ENCODE measurements at regions not wholly inside any gene's neighbourhood (a gene's known extent, or its start where the extent isn't known, plus 50 kb on each side); places are given as distances from the start of the nearest gene placed in this dataset.

DNA sequence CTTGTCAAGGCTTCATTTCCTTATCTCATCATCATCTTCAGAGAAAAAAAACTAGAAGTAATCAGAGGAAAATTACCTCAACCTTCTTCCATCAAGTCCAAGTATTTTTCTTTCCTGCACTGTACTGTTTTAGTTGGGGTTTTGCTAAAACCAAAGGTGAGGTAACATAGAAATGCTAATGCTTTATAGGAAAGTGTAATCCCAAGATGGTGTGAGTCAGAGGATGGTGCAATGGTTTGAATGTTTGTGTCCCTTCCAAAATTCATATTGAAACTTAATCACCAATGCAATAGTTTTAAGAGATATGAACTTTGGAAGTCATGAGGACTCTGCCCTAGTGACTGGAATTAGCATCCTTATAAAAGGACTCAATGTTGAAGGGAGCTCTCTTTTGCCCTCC is 79.5 kb downstream of the KBTBD8 start:
- Histone ChIP-seq H3K9me2 (replicated peaks; ENCODE audit: low read length) (no peaks in the 10 kb centered on the region), H4K20me1 (ENCODE audit: low read length) (no peaks in the 10 kb centered on the region), H3K4me2 (ENCODE audit: low read length) (no peak overlapping the region), H3K4me1 (ENCODE audit: insufficient read depth, low read length) (no peaks in the 10 kb centered on the region), H2AFZ (ENCODE audit: low read length) (no peak overlapping the region), H3F3A (ENCODE audit: low read length, unreplicated experiment) (no peaks in the 10 kb centered on the region), H3K79me2 (ENCODE audit: low read length) (no peaks in the 10 kb centered on the region), H3K27me3 (ENCODE audit: low read length) (no peaks in the 10 kb centered on the region), H3K9me3 (ENCODE audit: low read length) (no peaks in the 10 kb centered on the region), H3K4me3 (ENCODE audit: low read length) (no peak overlapping the region), H3K27ac (ENCODE audit: low read length) (no peak overlapping the region), H3K9ac (ENCODE audit: low read length) (no peak overlapping the region), H3K36me3 (ENCODE audit: low read depth, low read length) (no peaks in the 10 kb centered on the region)
- ChIA-PET CTCF (no interaction called here), POLR2A (ENCODE audit: unreplicated experiment) (no interaction called here)
- intact Hi-C loops (cut with micrococcal nuclease), result no loop called here
- no peak for ATAC-seq
- DNase-seq, result no peak
- TF ChIP-seq, protein P1, sequence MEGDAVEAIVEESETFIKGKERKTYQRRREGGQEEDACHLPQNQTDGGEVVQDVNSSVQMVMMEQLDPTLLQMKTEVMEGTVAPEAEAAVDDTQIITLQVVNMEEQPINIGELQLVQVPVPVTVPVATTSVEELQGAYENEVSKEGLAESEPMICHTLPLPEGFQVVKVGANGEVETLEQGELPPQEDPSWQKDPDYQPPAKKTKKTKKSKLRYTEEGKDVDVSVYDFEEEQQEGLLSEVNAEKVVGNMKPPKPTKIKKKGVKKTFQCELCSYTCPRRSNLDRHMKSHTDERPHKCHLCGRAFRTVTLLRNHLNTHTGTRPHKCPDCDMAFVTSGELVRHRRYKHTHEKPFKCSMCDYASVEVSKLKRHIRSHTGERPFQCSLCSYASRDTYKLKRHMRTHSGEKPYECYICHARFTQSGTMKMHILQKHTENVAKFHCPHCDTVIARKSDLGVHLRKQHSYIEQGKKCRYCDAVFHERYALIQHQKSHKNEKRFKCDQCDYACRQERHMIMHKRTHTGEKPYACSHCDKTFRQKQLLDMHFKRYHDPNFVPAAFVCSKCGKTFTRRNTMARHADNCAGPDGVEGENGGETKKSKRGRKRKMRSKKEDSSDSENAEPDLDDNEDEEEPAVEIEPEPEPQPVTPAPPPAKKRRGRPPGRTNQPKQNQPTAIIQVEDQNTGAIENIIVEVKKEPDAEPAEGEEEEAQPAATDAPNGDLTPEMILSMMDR (conservative IDR thresholded peaks at IDR 0.05; ENCODE audit: low read depth, low read length), result no peak
- TF ChIP-seq EZH2phosphoT487 (IDR thresholded peaks at IDR 0.05; ENCODE audit: borderline replicate concordance, low read length) (no peak), EZH2 (IDR thresholded peaks at IDR 0.05; ENCODE audit: low read length, unreplicated experiment) (no peak)
- no TSS peak for BruUV-seq (replicated peaks)

DNA sequence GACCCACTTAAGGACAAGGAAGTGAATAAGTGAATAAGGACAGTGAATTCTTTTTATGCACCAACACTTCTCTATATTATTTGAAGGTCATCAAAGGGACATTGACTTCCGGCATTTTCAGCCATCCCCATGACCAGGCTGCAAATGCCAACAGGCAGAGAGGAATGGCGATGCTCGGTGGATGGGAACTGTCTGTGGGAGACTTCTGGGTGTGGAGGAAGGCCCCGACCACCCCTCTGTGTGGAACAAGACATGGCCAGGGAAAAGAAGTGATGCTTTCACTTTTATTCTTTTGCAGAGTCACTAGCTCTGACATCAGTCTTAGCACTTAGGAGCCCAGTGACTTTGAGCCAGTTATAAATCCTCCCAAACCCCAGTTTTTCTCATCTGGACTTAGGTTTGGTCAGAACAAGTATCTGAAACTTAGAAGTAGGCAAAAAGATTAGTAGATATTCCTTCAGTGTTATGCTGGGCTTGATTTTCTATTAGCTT is 84.5 kb downstream of the KBTBD8 start:
- no peaks in the 10 kb centered on the region for H3K4me1 ChIP-seq (ENCODE audit: insufficient read depth, low read length)
- no peak overlapping the region for H3K4me3 ChIP-seq (ENCODE audit: low read length)
- no peak for TF ChIP-seq EZH2phosphoT487 (IDR thresholded peaks at IDR 0.05; ENCODE audit: borderline replicate concordance, low read length)
- TF ChIP-seq, protein P1 (conservative IDR thresholded peaks at IDR 0.05; ENCODE audit: low read depth, low read length), result no peak
- TF ChIP-seq EZH2 (IDR thresholded peaks at IDR 0.05; ENCODE audit: low read length, unreplicated experiment), result no peak
- H3K27me3 ChIP-seq (ENCODE audit: low read length), result no peaks in the 10 kb centered on the region
- ChIA-PET POLR2A (ENCODE audit: unreplicated experiment) (no interaction called here), CTCF (no interaction called here)
- no peak overlapping the region for H3K4me2 ChIP-seq (ENCODE audit: low read length)
- no peaks in the 10 kb centered on the region for H3F3A ChIP-seq (ENCODE audit: low read length, unreplicated experiment)
- H3K9ac ChIP-seq (ENCODE audit: low read length), result no peak overlapping the region
- no peaks in the 10 kb centered on the region for H3K36me3 ChIP-seq (ENCODE audit: low read depth, low read length)
- no peaks in the 10 kb centered on the region for H3K9me3 ChIP-seq (ENCODE audit: low read length)
- intact Hi-C loops (cut with micrococcal nuclease), result no loop called here
- no peak for DNase-seq
- no peaks in the 10 kb centered on the region for H3K79me2 ChIP-seq (ENCODE audit: low read length)
- H2AFZ ChIP-seq (ENCODE audit: low read length), result no peak overlapping the region
- no peak for ATAC-seq
- no TSS peak for BruUV-seq (replicated peaks)
- H3K27ac ChIP-seq (ENCODE audit: low read length), result no peak overlapping the region
- H4K20me1 ChIP-seq (ENCODE audit: low read length), result no peaks in the 10 kb centered on the region
- H3K9me2 ChIP-seq (replicated peaks; ENCODE audit: low read length), result no peaks in the 10 kb centered on the region

DNA sequence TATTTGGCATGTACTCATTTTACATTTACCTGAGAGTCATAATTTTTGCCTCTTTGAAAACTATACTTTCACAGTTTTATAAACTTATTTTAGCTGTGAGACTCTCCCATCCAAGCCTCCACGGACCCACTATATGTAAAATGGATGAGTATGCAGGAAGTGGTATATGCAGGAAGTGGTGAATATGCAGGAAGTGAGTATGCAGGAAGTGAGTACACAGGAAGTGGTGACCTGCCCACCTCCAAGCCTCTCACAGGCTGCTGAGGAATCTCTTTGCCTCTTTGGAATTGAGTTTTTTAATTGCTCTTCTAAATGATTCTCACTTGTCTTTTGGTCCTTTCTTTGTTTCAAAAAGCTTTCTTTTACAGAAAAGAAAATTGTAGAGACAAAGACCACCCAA is 85.2 kb downstream of the KBTBD8 start:
- no peak overlapping the region for H3K27ac ChIP-seq (ENCODE audit: low read length)
- H3K4me2 ChIP-seq (ENCODE audit: low read length), result no peak overlapping the region
- no peak overlapping the region for H2AFZ ChIP-seq (ENCODE audit: low read length)
- intact Hi-C loops (cut with micrococcal nuclease), result no loop called here
- no peaks in the 10 kb centered on the region for H3F3A ChIP-seq (ENCODE audit: low read length, unreplicated experiment)
- no peak overlapping the region for H3K9ac ChIP-seq (ENCODE audit: low read length)
- no peaks in the 10 kb centered on the region for H3K9me2 ChIP-seq (replicated peaks; ENCODE audit: low read length)
- DNase-seq (peak; percentile 4), ATAC-seq (no peak)
- H3K36me3 ChIP-seq (ENCODE audit: low read depth, low read length), result no peaks in the 10 kb centered on the region
- no peaks in the 10 kb centered on the region for H3K4me1 ChIP-seq (ENCODE audit: insufficient read depth, low read length)
- no TSS peak for BruUV-seq (replicated peaks)
- no peaks in the 10 kb centered on the region for H3K79me2 ChIP-seq (ENCODE audit: low read length)
- H4K20me1 ChIP-seq (ENCODE audit: low read length), result no peaks in the 10 kb centered on the region
- H3K9me3 ChIP-seq (ENCODE audit: low read length), result no peaks in the 10 kb centered on the region
- CTCF ChIA-PET, result no interaction called here
- POLR2A ChIA-PET (ENCODE audit: unreplicated experiment), result interaction anchor here (0.6 kb wide), 1 partner anchor 149 kb away, joined by 5 read pairs; no protein-coding TSS in a partner anchor
- TF ChIP-seq, protein P1 (conservative IDR thresholded peaks at IDR 0.05; ENCODE audit: low read depth, low read length), result no peak
- TF ChIP-seq EZH2phosphoT487 (IDR thresholded peaks at IDR 0.05; ENCODE audit: borderline replicate concordance, low read length) (no peak), EZH2 (IDR thresholded peaks at IDR 0.05; ENCODE audit: low read length, unreplicated experiment) (no peak)
- no peaks in the 10 kb centered on the region for H3K27me3 ChIP-seq (ENCODE audit: low read length)
- H3K4me3 ChIP-seq (ENCODE audit: low read length), result no peak overlapping the region

Measured in PC-3 (cell line).